ENCODE measurements at regions not wholly inside any gene's neighbourhood (a gene's known extent, or its start where the extent isn't known, plus 50 kb on each side); places are given as distances from the start of the nearest gene placed in this dataset.

GRCh38 chr18:78601349-78601748, 378.3 kb upstream of the SALL3 start:
- no peak for DNase-seq (ENCODE audit: low read depth)

- no peak for DNase-seq (ENCODE audit: low read depth)
Observed at GRCh38 chr18:78601923-78602322, 377.7 kb upstream of the SALL3 start.

GRCh38 chr18:78602430-78602829, 377.2 kb upstream of the SALL3 start:
- no peak for DNase-seq (ENCODE audit: low read depth)

DNA sequence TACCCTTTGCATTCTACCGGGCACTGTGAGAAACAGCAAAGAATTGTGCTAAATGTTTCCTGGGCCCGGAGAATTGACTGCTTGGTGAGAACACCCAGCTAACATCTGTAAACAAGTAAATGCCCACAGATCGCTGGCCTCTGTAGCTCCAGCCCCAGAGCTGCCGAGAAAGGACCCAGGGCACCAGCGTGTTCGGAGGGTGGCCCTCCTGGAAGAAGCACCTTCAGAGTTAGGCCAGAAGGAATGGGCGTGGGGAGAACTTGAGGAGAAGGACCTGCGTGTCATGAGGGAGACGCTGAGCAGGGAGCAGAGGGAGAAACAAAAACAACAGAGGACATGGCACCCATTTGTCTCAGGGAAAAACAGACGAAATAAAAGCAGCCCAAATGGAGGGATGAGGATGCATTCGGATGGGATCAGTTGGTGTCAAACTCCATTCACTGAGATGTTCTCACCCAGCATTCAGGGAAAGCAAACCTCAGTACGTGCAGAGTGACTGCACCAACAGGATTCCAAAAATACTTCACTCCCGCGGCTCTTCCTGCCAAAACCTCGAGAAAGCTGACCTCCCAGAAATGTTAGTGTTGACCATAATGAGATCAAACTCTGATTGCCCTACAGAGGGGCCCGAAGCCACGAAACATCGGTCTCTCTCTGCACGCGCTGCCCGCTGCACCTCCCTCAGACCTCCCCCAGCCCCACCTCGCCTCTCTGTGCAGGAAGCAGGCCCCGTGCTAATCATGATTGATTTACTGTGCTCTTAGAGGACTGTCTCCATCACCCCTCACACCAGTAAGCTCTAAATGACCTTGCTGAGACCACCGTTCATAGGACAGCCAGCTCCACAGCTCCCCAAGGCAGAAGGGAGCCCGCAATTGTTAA, 376.3 kb upstream of the SALL3 start:
- DNase-seq (ENCODE audit: low read depth) = no peak

DNA sequence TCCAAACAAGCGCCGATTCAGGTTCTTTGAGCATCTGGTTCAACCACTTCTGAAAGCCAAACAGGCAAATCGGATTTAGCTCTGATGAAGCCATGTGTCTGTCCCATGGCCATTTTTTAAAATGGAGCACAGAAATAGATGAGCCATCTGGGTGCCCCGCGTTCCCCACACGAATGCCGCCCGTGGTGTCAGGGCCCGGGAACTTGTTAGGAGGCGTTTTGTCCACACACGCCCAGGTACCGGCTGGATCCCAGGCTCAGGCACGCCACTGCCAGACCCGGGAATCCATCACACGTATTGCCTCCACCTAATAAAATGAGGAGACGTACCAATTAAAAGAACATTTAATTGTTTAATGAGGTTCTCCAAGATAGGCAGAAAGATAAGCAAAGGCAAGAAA, 374.4 kb upstream of the SALL3 start:
- no peak for DNase-seq (ENCODE audit: low read depth)

DNA sequence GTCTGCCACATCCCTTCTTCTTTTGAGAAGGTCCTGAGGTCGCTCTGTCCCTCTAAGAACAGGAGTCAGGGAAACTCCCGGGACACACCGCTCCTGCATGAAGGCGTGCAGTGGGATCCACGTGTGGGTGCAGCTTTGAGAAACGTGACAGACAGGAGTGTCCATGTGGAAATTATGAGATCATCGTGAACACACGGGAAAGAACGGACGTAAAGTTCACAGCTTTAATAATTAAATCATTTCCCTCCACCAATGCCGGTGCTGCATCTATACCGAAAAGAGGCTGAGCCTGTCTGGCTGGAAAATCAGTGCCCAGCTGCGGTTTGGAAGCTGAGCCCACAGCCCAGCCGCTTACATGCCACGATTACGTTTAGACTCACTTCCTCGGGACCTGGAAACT, 372.4 kb upstream of the SALL3 start:
- DNase-seq (ENCODE audit: low read depth) = no peak

- DNase-seq (ENCODE audit: low read depth) = no peak
Observed at GRCh38 chr18:78607784-78608183, 371.8 kb upstream of the SALL3 start.

GRCh38 chr18:78610179-78610578, 369.4 kb upstream of the SALL3 start:
- no peak for DNase-seq (ENCODE audit: low read depth)

DNA sequence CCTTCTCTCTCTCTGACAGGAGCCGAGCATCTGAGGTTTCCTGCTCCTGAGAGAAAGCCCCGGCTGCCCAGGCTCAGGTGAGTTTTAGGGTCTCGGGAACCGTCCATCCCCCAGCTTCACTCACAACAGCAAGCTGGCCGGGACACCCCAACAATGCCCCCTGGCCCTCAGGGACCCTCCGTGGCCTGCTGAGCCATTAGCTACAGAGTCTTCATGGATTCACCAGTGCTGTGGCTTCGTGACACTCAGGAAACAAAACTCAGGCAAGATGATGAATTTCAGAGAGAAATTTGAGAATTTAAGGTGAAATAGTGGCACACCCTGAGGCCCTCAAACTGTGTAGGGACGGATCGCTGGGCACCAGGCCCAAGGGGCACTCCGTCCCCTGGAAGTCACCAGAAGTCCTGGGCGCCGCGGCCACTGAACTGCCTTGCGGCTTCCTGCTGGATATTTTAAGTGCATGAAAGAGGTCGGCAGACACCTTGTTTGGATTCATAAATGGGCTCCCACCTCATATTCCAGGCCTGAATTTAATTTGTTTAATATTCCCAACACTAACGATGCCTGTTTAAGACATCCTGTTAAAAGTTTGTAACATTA, 368.3 kb upstream of the SALL3 start:
- no peak for DNase-seq (ENCODE audit: low read depth)

DNA sequence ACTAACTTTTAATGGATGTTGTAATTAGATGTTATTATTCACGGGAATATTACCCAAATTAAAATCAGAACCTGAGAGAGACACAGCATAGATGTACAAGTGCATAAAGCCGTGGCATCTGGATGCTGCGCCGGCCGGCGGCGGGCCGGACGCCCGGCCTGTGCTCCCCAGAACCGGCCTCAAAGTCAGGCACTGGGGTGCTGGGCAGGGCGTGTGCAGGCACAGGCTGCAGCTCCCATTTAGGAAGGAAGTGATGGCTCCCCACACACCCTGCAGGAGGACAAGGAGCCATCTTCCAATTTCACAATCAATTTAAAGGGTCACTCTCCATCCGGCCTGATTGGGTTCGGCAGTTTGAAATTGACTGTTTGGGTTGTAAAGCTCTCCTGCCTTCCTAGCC, 367.7 kb upstream of the SALL3 start:
- no peak for DNase-seq (ENCODE audit: low read depth)

DNA sequence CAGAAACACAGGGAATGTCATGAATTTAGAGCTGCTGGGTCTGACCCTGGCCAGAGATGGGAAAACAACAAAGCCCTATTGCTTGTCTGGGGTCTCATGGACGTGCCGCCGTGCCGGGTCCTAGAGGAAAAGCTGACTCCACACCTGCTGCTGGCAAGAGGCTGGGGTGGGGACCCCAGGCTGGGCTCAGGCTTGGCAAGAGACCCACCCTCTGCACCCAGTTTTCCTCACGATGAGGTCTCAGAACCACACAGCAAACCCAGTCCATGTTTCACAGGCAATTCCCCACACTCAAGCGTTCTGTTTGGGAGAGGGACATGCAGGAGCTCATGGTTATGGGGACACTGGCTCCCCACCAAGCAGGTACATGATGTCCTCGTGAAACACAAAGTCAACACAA, 367.3 kb upstream of the SALL3 start:
- no peak for DNase-seq (ENCODE audit: low read depth)

DNA sequence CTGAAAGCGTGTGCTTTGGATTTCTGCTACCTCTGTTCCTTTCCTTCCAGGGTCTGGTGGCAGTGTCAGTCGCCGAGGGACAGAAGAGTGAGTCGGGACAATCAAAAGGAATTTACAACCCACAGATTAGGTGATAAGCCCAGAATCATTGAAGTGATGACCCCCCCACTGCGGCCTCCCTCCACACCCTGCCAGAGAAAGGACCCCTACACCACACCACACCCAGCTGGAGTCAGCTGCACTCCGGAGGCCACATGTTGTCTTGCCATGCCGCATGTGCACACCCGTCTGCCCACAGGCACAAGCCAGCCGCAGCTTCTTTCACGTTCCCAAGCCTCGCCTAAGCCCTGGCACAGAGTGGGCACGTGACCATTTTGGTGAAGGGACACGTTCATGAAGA, 366.8 kb upstream of the SALL3 start:
- no peak for DNase-seq (ENCODE audit: low read depth)

GRCh38 chr18:78618726-78619125, 360.9 kb upstream of the SALL3 start:
- no peak for DNase-seq (ENCODE audit: low read depth)

DNA sequence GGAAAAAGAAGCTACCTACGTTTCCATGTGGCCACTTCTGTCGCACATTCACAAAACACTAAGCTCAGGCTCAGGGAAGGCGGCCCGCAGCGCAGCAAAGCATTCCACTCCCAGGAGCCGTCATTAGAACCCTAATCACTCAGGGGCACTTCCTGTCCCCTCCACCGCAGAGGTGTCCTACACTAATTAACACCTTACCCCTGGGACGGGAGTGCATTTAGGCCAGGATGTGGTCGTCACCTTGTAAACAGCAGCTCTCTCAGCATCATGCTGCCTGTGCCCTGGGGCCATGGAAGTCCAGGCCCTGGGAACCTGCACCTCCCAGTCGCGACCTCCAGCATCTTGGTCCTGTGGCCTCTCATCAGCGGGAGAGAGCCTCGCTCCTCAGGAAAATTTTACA, 359.8 kb upstream of the SALL3 start:
- DNase-seq (ENCODE audit: low read depth) = no peak

- no peak for DNase-seq (ENCODE audit: low read depth)
Observed at GRCh38 chr18:78620326-78620725, 359.3 kb upstream of the SALL3 start.

DNA sequence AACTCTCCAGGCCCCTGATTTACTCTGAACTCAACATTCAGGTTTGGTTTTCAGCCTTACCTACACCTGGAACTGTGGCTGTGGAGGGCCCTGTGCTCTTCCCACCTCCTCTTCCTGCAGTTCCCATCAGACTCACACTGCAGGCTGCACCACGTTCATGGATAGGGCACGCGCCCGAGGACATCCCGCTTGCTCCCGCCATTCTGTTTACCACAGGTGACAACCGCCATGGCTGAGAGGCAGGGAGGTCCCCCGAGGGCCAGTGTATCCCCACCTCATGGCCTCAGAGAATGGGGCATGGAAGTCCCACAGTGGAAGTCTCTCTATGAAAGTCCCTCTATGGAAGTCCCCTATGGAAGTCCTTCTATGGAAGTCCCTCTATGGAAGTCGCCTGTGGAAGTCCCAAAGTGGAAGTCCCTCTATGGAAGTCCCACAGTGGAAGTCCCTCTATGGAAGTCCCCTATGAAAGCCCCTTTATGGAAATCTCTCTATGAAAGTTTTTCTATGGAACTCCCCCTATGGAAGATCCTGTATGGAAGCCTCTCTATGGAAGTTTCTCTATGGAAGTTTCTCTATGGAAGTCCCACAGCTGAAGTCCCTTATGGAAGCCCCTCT, 358.4 kb upstream of the SALL3 start:
- no peak for DNase-seq (ENCODE audit: low read depth)

GRCh38 chr18:78622251-78622906, 357.2 kb upstream of the SALL3 start:
- no peak for DNase-seq (ENCODE audit: low read depth)

GRCh38 chr18:78622907-78623541, 356.6 kb upstream of the SALL3 start:
- DNase-seq (ENCODE audit: low read depth) = no peak

- no peak for DNase-seq (ENCODE audit: low read depth)
Observed at GRCh38 chr18:78624646-78625279, 354.9 kb upstream of the SALL3 start.

DNA sequence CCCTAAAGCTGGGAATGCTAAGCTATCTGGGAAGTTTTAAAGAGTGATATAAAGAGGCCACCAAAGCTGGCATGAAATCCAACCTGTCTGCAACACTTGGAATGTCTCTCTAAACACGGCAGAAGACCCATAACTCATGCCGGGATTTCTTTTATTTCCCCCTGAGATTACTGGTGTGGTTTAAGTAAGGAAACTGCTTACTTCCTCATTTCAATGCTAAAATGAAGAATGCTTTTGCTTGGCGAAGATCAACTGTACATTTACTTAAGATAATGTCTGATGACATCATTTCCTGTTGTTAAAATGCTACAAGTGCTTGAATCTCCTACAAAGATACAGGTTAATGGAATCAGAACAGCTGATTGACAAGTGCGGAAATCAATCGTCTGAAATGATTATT, 353.8 kb upstream of the SALL3 start:
- DNase-seq (ENCODE audit: low read depth) = no peak

DNA sequence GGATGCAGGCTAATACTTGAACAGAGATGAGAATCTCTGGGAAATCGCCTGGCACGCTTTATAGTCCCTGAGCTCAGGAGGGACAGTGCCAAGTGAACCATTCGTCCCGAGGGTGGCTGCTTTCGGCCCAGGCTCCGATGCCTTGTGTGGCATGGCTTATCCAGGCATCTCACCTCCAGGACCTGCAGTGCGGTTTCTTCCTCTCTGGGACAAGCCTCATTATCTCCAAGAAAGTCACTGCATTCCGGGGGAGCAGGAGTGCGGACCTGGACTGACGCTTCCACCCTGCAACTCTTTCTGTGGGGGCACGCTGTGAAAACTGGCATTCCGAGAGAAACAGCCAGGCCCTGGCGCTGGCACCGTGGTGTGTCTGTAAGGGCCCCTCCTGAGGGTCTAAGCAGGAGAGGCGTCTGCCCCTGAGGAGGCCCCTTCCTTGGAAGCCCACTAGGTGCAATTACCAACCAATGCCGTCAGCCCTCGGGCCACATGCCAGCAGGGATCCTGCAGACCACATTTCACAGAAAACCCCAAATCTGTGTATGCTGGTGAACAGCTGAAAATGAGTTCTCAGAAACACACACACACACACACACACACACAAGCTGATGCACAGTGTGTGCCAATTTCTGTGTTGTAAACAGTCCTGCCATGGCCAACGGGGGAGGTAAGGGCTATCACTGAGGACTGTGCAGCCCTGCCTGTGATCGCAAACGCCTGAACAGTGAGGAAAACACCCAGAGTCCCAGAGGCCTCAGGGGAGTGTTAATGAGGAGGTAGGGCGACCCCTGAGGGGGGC, 351.9 kb upstream of the SALL3 start:
- no peak for DNase-seq (ENCODE audit: low read depth)
